ENCODE measurements at regions not wholly inside any gene's neighbourhood (a gene's known extent, or its start where the extent isn't known, plus 50 kb on each side); places are given as distances from the start of the nearest gene placed in this dataset.

DNA sequence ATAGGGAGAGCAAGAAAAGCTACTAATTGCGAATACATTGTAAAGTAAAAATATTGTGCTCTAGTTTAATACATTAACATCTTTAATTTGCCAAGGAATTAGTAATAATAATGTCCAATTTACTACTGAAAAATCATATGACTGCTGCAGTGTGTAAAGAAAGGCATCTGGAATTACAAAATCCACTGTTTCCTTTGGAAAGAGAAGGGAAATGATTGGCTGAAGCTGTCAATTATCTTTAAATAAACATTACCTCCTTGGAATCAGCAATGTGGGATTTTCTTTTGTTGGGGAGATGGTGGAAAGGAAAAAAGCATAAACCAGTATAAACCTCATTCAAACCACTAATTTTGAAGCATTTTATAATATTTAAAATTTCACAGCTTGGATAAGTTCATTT is 276.0 kb downstream of the MAP2K6 start:
- no peak for TF ChIP-seq EP300 (IDR thresholded peaks at IDR 0.05)
- TF ChIP-seq, protein P1, sequence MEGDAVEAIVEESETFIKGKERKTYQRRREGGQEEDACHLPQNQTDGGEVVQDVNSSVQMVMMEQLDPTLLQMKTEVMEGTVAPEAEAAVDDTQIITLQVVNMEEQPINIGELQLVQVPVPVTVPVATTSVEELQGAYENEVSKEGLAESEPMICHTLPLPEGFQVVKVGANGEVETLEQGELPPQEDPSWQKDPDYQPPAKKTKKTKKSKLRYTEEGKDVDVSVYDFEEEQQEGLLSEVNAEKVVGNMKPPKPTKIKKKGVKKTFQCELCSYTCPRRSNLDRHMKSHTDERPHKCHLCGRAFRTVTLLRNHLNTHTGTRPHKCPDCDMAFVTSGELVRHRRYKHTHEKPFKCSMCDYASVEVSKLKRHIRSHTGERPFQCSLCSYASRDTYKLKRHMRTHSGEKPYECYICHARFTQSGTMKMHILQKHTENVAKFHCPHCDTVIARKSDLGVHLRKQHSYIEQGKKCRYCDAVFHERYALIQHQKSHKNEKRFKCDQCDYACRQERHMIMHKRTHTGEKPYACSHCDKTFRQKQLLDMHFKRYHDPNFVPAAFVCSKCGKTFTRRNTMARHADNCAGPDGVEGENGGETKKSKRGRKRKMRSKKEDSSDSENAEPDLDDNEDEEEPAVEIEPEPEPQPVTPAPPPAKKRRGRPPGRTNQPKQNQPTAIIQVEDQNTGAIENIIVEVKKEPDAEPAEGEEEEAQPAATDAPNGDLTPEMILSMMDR (IDR thresholded peaks at IDR 0.05) = no peak

All from ovary (tissue), 3 donors.